CD4-positive, alpha-beta T cell (primary cell): ENCODE measurements at regions not wholly inside any gene's neighbourhood (a gene's known extent, or its start where the extent isn't known, plus 50 kb on each side); places are given as distances from the start of the nearest gene placed in this dataset.

ENCODE experiments used
- ATAC-seq: fragments of 200-7000 bp; cut with Tn5 transposase; one replicate; pipeline ENCODE4 v1.10.0; 2022; ENCODE audit warnings: mild to moderate bottlenecking; ENCODE audit not compliant: poor library complexity
- CTCF ChIA-PET: fragments of 350-600 bp; sonication (Branson Sonifier 250); formaldehyde crosslinking; loops from one replicate; lab custom pipeline; 2021; ENCODE audit warnings: antibody characterized with exemption, inconsistent platforms; lab: Charles Lee
- POLR2A ChIA-PET: fragments of 350-600 bp; sonication (Branson Sonifier 250); formaldehyde crosslinking; loops from one replicate; lab custom pipeline; 2021; ENCODE audit warnings: antibody characterized with exemption, inconsistent platforms; lab: Charles Lee
- DNase-seq, 14 experiments: peaks; one replicate each; pipeline ENCODE4 v3.0.0-alpha.2; 2013 to 2020; ENCODE audit warnings: mixed read lengths in 2 of 14
- H3K27ac ChIP-seq, 2 donors: one replicate each; pipeline versions ENCODE4 v1.5.1 to v1.7.0; 2013; ENCODE audit warnings: low read length in 2 of 2, low read depth in 1 of 2, mild to moderate bottlenecking in 1 of 2
- H3K27me3 ChIP-seq, 2 experiments: 1 replicate in 1 of 2; 2 replicates in 1 of 2; pipeline versions ENCODE4 v1.6.1 to v1.7.0; 2013; ENCODE audit warnings: low read length in 2 of 2, control low read depth in 1 of 2, mild to moderate bottlenecking in 1 of 2, moderate library complexity in 1 of 2; ENCODE audit not compliant: insufficient read depth in 2 of 2, control insufficient read depth in 1 of 2
- H3K36me3 ChIP-seq: one replicate; pipeline ENCODE4 v1.6.1; 2013; ENCODE audit warnings: low read length, control low read depth; ENCODE audit not compliant: insufficient read depth
- H3K4me1 ChIP-seq: one replicate; pipeline ENCODE4 v1.6.1; 2013; ENCODE audit warnings: low read length, control low read depth; ENCODE audit not compliant: insufficient read depth
- H3K4me3 ChIP-seq: one replicate; pipeline ENCODE4 v1.5.1; 2013; ENCODE audit warnings: mild to moderate bottlenecking, low read length, moderate library complexity
- H3K9me3 ChIP-seq, 2 experiments: 1 replicate in 1 of 2; 2 replicates in 1 of 2; pipeline versions ENCODE4 v1.6.1 to v1.7.0; 2013; ENCODE audit warnings: low read length in 2 of 2, mild to moderate bottlenecking in 2 of 2, control low read depth in 1 of 2, moderate library complexity in 1 of 2; ENCODE audit not compliant: control insufficient read depth in 1 of 2, insufficient read depth in 1 of 2
- H3K27ac Mint-ChIP-seq: one replicate; pipeline ENCODE4 v1.8.0; 2020; ENCODE audit warnings: mixed read lengths
- H3K27me3 Mint-ChIP-seq: one replicate; pipeline ENCODE4 v1.8.0; 2021; ENCODE audit warnings: mixed read lengths
- H3K36me3 Mint-ChIP-seq: one replicate; pipeline ENCODE4 v1.8.0; 2021; ENCODE audit warnings: low read depth, mixed read lengths
- H3K4me1 Mint-ChIP-seq: one replicate; pipeline ENCODE4 v1.8.0; 2021; ENCODE audit warnings: low read depth, mixed read lengths
- H3K4me3 Mint-ChIP-seq: one replicate; pipeline ENCODE4 v1.8.0; 2020; ENCODE audit warnings: mild to moderate bottlenecking, mixed read lengths
- H3K9me3 Mint-ChIP-seq: one replicate; pipeline ENCODE4 v1.8.0; 2020; ENCODE audit warnings: mixed read lengths
- CTCF ChIP-seq: fragments of 200-600 bp; IDR thresholded peaks from one replicate; pipeline ENCODE4 v1.8.0; 2022; ENCODE audit warnings: antibody characterized with exemption, mild to moderate bottlenecking
- intact Hi-C, 2 experiments: fragments of 100-400 bp; cut with DNase I in 1 of 2; cut with micrococcal nuclease in 1 of 2; formaldehyde crosslinking; loops; one replicate each; pipeline versions ENCODE4 v1.15.1 to v1.9.0; 2023 to 2025; cut with DNase I, micrococcal nuclease

DNA sequence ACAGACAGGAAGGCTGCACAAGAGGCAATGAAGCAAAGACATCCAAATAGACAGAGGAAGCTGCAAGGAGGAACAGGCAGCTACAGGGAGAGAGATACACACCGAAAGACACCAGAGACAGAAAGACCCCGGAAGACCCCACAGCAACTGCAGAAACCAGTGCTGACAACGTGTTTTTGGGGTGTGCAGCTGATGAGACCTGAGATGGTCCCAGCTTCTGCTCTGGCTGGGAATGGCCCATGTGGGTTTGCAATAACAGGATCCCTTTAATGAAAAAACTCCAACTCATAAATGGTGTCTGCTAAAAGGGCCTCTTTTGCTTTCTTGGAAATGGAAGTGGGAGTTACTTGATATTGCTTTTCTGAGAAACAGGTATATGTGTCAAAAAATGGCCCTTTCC is 101.5 kb upstream of the CDH11 start:
- no peaks in the 10 kb centered on the region for H3K36me3 ChIP-seq
- Mint-ChIP-seq H3K27ac (no peak overlapping the region), H3K27me3 (no peaks in the 10 kb centered on the region), H3K36me3 (no peaks in the 10 kb centered on the region), H3K4me3 (no peak overlapping the region), H3K9me3 (peaks cover 7% of the 10 kb centered on the region), H3K4me1 (no peaks in the 10 kb centered on the region)
- CTCF ChIA-PET, result no interaction called here
- H3K27me3 ChIP-seq, result no peaks in the 10 kb centered on the region
- H3K9me3 ChIP-seq, result no peaks in the 10 kb centered on the region
- DNase-seq, result no peak
- POLR2A ChIA-PET, result no interaction called here
- no peak overlapping the region for H3K4me3 ChIP-seq
- no peak overlapping the region for H3K27ac ChIP-seq
- intact Hi-C loops, result no loop called here
- no peaks in the 10 kb centered on the region for H3K4me1 ChIP-seq
- no peak for TF ChIP-seq CTCF
- ATAC-seq, result no peak

DNA sequence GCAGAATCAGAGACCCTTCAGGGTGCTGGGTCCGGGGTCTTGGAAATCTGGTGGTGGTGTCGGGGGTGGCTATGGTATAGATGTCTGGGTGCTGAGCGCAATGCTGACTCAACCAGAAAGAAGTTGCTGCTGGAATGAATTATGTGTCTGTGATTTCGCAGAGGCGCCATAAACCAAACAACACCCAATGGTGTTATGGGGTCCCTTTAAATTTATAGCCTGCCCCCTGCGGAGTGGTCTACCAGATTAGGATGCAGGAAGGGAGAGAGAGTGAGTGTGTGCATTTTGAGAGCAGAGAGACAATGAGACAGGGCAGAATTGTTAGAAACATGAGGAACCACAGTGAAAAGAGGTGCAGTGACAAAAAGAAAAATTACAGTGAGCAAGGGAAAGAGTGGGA is 100.7 kb upstream of the CDH11 start:
- Mint-ChIP-seq H3K36me3 (no peaks in the 10 kb centered on the region), H3K9me3 (peaks cover 7% of the 10 kb centered on the region), H3K27me3 (no peaks in the 10 kb centered on the region), H3K4me1 (no peaks in the 10 kb centered on the region), H3K27ac (no peak overlapping the region), H3K4me3 (no peak overlapping the region)
- no peak for TF ChIP-seq CTCF
- no peaks in the 10 kb centered on the region for H3K36me3 ChIP-seq
- ChIA-PET POLR2A (no interaction called here), CTCF (no interaction called here)
- H3K27ac ChIP-seq, result no peak overlapping the region
- no peak for ATAC-seq
- intact Hi-C loops, result no loop called here
- H3K4me1 ChIP-seq, result no peaks in the 10 kb centered on the region
- H3K27me3 ChIP-seq, result no peaks in the 10 kb centered on the region
- H3K9me3 ChIP-seq, result no peaks in the 10 kb centered on the region
- no peak overlapping the region for H3K4me3 ChIP-seq
- DNase-seq, result no peak

- H3K27ac ChIP-seq, result no peak overlapping the region
- ATAC-seq (no peak), DNase-seq (no peak)
- ChIA-PET CTCF (no interaction called here), POLR2A (no interaction called here)
- H3K4me3 ChIP-seq, result no peak overlapping the region
- H3K9me3 ChIP-seq, result no peaks in the 10 kb centered on the region
- H3K27me3 ChIP-seq, result no peaks in the 10 kb centered on the region
- TF ChIP-seq CTCF, result no peak
- no peaks in the 10 kb centered on the region for H3K36me3 ChIP-seq
- Mint-ChIP-seq H3K4me1 (no peaks in the 10 kb centered on the region), H3K4me3 (no peak overlapping the region), H3K36me3 (no peaks in the 10 kb centered on the region), H3K9me3 (peaks cover 7% of the 10 kb centered on the region), H3K27ac (no peak overlapping the region), H3K27me3 (no peaks in the 10 kb centered on the region)
- intact Hi-C loops, result no loop called here
- H3K4me1 ChIP-seq, result no peaks in the 10 kb centered on the region
Observed at GRCh38 chr16:65222049-65222448, 100.2 kb upstream of the CDH11 start.
